Neural cell (in vitro differentiated cells): ENCODE measurements at regions not wholly inside any gene's neighbourhood (a gene's known extent, or its start where the extent isn't known, plus 50 kb on each side); places are given as distances from the start of the nearest gene placed in this dataset.

ENCODE experiments used
- POLR2AphosphoS5 ChIP-seq: IDR thresholded peaks from 2 replicates; pipeline ENCODE4 v1.6.1; 2012
- TAF1 ChIP-seq: IDR thresholded peaks from 2 replicates; pipeline ENCODE4 v1.6.1; 2012; ENCODE audit warnings: low read depth
- TF ChIP-seq, protein P1 (sequence below): fragments of 450-650 bp; IDR thresholded peaks from 2 replicates; pipeline ENCODE4 v1.5.1; 2014; ENCODE audit warnings: antibody characterized with exemption, mild to moderate bottlenecking, moderate library complexity; ENCODE audit not compliant: poor library complexity, severe bottlenecking
- TF ChIP-seq, protein P2 (sequence below): IDR thresholded peaks from 2 replicates; pipeline ENCODE4 v1.6.1; 2012; ENCODE audit warnings: borderline replicate concordance

DNA sequence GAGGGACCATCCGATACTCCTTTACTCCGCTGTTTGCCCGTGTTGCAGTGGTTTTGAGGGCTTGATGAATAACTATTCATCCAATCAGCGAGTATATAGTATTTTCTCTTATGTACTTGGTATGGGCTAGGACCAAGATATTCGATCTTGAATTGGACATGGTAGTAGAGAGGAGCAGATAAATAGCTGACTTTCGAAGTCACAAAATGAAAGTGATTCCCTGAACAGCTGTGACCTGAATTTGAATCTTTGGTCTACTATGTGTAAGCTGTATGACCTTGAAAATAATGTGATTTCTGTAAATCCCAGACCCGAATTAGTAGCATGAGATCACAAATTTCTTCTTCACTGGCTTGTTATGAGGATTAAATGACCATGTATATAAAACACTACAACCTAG is 134.4 kb downstream of the TUSC1 start:
- TF ChIP-seq TAF1 (no peak), POLR2AphosphoS5 (no peak)
- TF ChIP-seq, protein P1, sequence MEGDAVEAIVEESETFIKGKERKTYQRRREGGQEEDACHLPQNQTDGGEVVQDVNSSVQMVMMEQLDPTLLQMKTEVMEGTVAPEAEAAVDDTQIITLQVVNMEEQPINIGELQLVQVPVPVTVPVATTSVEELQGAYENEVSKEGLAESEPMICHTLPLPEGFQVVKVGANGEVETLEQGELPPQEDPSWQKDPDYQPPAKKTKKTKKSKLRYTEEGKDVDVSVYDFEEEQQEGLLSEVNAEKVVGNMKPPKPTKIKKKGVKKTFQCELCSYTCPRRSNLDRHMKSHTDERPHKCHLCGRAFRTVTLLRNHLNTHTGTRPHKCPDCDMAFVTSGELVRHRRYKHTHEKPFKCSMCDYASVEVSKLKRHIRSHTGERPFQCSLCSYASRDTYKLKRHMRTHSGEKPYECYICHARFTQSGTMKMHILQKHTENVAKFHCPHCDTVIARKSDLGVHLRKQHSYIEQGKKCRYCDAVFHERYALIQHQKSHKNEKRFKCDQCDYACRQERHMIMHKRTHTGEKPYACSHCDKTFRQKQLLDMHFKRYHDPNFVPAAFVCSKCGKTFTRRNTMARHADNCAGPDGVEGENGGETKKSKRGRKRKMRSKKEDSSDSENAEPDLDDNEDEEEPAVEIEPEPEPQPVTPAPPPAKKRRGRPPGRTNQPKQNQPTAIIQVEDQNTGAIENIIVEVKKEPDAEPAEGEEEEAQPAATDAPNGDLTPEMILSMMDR, result no peak
- TF ChIP-seq, protein P2, sequence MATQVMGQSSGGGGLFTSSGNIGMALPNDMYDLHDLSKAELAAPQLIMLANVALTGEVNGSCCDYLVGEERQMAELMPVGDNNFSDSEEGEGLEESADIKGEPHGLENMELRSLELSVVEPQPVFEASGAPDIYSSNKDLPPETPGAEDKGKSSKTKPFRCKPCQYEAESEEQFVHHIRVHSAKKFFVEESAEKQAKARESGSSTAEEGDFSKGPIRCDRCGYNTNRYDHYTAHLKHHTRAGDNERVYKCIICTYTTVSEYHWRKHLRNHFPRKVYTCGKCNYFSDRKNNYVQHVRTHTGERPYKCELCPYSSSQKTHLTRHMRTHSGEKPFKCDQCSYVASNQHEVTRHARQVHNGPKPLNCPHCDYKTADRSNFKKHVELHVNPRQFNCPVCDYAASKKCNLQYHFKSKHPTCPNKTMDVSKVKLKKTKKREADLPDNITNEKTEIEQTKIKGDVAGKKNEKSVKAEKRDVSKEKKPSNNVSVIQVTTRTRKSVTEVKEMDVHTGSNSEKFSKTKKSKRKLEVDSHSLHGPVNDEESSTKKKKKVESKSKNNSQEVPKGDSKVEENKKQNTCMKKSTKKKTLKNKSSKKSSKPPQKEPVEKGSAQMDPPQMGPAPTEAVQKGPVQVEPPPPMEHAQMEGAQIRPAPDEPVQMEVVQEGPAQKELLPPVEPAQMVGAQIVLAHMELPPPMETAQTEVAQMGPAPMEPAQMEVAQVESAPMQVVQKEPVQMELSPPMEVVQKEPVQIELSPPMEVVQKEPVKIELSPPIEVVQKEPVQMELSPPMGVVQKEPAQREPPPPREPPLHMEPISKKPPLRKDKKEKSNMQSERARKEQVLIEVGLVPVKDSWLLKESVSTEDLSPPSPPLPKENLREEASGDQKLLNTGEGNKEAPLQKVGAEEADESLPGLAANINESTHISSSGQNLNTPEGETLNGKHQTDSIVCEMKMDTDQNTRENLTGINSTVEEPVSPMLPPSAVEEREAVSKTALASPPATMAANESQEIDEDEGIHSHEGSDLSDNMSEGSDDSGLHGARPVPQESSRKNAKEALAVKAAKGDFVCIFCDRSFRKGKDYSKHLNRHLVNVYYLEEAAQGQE, result no peak
